Loucy (cell line): ENCODE measurements at regions not wholly inside any gene's neighbourhood (a gene's known extent, or its start where the extent isn't known, plus 50 kb on each side); places are given as distances from the start of the nearest gene placed in this dataset.

Experiments
- EZH2phosphoT487 ChIP-seq: fragments of 200-600 bp; IDR thresholded peaks from 2 replicates; pipeline ENCODE4 v1.6.1; 2018; ENCODE audit warnings: antibody characterized with exemption, mild to moderate bottlenecking, moderate library complexity, borderline replicate concordance
- TF ChIP-seq, protein P1 (sequence below): fragments of 200-600 bp; sonication (generic); conservative IDR thresholded peaks from 2 replicates; pipeline ENCODE4 v1.5.1; 2014; ENCODE audit warnings: mild to moderate bottlenecking, antibody characterized with exemption, low read length

DNA sequence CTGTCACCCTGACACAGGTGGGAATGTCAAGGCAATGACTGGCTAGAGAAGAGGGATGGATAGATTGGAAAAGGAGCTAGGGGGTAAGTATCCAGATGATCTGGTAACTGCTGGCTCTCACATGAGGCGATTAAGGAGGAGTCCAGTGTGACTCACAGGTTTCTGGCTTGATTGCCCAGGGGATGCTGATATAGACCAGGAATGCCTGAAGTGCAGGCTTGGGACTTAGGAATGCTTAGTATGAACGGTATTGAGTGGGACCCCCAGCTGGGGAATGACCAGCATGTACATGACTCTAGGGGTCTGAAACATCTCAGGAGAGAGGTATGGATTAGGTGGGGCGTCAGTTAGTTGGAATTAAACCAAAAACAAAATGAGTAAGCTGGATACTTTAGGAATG, 65.8 kb upstream of the PRPS1 start:
- TF ChIP-seq, protein P1, sequence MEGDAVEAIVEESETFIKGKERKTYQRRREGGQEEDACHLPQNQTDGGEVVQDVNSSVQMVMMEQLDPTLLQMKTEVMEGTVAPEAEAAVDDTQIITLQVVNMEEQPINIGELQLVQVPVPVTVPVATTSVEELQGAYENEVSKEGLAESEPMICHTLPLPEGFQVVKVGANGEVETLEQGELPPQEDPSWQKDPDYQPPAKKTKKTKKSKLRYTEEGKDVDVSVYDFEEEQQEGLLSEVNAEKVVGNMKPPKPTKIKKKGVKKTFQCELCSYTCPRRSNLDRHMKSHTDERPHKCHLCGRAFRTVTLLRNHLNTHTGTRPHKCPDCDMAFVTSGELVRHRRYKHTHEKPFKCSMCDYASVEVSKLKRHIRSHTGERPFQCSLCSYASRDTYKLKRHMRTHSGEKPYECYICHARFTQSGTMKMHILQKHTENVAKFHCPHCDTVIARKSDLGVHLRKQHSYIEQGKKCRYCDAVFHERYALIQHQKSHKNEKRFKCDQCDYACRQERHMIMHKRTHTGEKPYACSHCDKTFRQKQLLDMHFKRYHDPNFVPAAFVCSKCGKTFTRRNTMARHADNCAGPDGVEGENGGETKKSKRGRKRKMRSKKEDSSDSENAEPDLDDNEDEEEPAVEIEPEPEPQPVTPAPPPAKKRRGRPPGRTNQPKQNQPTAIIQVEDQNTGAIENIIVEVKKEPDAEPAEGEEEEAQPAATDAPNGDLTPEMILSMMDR: no peak
- TF ChIP-seq EZH2phosphoT487: no peak
